Inferior parietal cortex (tissue), 1 donor: ENCODE measurements at regions not wholly inside any gene's neighbourhood (a gene's known extent, or its start where the extent isn't known, plus 50 kb on each side); places are given as distances from the start of the nearest gene placed in this dataset.

ENCODE experiments used
- DNase-seq: peaks from one replicate; pipeline ENCODE4 v3.0.0-alpha.2; 2016; ENCODE audit errors: extremely low spot score

DNA sequence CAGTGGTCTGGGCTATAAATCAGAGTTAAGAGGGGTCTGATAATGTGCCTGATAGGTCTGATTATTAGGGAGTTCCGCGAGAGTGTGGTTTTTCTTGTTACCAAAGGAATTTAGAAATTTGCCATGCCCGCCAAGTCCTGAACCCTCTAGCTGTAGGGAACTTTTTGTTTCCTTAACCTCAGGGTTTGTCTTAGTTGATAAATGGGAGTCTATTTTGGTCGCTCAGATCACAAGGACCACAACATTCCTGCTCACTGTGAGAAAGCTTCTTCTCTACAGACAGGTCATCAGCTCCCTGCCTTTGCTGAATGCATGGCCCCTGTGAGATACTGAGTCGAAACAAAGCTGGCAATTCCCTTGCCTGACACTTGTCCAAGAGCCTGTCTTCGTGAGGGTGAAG is 497.8 kb downstream of the HS3ST4 start:
- DNase-seq, result no peak

GRCh38 chr16:26194526-26194925 is 502.8 kb downstream of the HS3ST4 start:
- DNase-seq, result no peak

DNA sequence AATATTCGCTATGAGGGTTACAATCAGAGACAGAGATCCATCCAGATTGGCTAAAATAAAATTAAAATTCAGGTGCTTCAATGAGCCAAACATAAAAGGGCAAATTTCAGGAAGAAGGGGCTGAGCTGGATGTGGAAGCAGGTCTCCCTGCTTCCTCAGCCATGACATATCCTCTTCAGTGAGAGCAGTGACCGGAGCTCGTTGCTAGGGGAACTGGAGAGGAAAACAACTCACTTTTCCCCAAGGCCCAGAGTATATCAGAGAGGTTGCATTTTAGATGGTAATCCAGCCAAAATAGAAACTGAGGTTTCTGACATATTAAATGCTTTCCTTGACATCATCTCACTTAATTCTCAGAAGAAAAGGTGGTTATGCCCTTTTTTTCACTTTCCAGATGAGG is 503.5 kb downstream of the HS3ST4 start:
- no peak for DNase-seq

DNA sequence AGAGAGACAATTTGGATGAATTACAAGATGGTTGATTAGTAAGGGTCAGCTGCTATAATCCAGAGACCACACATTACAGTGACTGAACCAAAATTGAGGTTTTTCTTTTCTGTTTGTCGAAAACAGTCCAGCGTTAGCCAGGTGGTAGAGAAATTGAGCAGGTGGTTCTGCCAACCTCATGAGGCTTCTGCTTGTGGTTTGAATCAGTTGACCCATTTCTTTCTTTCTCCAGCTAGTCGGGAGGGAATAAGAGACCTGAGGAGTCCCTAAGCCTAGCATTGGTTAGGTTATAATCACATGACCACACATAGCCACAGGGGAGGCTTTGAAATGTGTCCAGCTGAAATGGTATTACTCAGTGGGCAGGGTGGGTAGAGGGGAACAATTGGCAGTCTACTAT is 504.6 kb downstream of the HS3ST4 start:
- no peak for DNase-seq

DNA sequence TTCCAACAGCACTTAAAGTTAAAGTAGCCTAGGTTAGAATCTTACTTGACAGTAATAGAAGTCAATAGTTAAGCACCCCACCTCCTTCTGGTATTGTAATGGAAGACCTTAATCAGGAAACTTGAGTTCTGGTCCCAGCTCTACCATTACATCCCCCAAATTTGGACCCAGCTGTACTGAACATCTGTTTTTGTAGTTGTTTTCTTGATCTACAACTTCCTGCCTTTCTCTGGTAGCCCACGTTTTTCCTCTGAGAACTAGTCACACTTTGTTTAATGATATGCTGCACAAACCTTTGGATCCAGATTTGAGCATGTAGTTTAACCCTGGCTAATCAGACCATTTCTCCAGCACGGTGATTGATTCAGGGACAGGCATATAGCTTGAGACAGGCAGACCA is 505.0 kb downstream of the HS3ST4 start:
- no peak for DNase-seq

GRCh38 chr16:26197707-26198106 is 505.9 kb downstream of the HS3ST4 start:
- DNase-seq, result no peak

DNA sequence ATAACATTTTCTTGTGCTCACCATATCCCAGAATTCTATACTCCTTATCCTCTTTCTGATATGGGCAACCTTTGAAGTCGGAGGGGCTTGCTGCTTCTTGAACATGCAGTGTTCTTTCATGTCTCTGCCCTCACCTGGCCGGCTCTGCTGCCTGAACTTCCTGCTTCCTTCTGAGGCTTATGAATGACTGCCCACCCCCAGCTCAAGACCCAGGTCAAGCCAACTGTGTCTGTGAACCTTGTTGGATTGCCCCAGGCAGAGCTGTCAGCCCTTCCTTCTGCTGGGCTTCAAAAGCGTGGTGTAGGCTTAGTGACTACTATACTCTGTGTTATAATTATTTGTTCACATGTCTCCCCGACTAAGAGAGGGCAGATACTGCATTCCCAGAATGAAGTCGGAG is 506.5 kb downstream of the HS3ST4 start:
- DNase-seq, result no peak

- DNase-seq, result no peak
These were observed 512.4 kb downstream of the HS3ST4 start for GRCh38 chr16:26204138-26204537.

DNA sequence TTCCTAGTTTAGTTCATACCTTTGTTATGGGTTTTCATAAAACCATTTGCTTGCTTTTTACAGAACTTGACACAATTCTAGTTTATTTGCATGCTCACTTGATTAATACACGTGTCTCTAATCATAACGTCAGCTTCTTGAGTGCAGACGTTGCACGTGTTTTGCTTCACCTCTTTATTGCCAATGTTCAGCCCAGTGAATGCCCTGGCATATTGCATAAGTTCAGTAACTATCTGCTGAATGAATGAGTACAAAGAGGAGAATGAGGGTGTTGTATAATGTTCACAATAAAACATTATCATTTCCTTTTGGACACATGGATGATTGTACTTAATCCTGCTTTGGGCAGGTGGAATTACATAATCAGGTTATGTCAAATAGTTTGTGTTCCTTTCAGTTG is 519.8 kb downstream of the HS3ST4 start:
- no peak for DNase-seq

- DNase-seq, result no peak
These were observed 520.8 kb downstream of the HS3ST4 start for GRCh38 chr16:26212599-26212998.

- no peak for DNase-seq
These were observed 522.9 kb downstream of the HS3ST4 start for GRCh38 chr16:26214581-26215174.

DNA sequence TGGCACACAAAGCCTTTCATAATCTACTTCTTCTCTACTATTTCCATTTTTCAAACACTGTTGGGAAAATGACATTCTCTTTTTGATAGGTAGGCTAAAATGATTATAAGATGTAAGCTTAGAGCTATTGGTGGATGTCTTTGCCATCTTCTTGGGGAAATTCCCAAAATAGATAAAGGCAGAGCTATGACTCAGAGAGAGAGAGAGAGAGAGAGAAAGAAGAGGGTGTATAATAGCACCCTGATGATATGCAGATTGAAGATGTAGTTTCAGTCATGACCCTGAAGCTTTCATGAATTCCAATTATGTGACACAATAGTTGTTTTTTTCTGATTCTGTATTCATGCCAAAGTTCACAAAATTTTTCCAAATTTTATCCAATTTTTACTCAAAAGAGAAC is 529.1 kb downstream of the HS3ST4 start:
- DNase-seq, result no peak

DNA sequence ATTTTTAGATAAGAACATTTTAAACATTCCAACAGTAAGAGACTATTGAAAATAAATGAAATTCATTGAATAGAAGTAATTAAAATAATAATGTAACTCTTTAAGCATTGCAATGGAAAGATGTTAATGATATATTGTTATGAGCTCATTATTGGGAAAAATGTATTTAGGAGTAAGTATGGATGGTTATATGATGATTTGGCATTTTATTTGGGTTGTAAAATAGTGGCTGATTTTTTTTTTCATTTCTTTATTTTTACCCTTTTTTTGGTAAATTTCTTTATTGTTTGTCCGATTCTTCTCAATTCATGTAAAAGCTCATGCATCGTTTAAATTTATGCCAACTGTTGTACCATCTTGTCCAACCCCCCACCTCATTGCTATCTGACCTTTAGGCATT is 539.9 kb downstream of the HS3ST4 start:
- no peak for DNase-seq

DNA sequence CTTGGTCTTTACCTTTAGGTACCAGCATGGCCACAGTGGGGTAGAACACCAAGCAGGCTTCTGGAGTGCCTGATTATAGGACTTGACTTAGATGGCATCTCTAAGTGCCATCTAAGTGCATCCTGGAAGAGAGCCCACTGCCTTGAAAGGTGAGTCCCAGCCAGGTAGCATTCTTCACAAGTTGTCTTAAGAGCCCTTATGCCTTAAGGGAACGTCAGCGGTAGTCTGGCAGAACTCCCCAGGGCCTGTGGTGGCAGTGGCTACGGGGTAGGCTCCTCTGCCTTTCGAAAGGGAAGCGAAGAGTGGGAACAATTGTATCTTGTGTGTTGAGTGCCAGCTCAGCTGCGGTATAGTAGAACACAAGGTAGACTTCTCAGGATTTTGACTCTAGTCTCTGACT is 549.0 kb downstream of the HS3ST4 start:
- no peak for DNase-seq

GRCh38 chr16:26247063-26247462 is 555.3 kb downstream of the HS3ST4 start:
- DNase-seq, result no peak

- DNase-seq, result no peak
These were observed 560.8 kb downstream of the HS3ST4 start for GRCh38 chr16:26252598-26252997.

GRCh38 chr16:26261621-26262020 is 569.9 kb downstream of the HS3ST4 start:
- DNase-seq, result no peak

DNA sequence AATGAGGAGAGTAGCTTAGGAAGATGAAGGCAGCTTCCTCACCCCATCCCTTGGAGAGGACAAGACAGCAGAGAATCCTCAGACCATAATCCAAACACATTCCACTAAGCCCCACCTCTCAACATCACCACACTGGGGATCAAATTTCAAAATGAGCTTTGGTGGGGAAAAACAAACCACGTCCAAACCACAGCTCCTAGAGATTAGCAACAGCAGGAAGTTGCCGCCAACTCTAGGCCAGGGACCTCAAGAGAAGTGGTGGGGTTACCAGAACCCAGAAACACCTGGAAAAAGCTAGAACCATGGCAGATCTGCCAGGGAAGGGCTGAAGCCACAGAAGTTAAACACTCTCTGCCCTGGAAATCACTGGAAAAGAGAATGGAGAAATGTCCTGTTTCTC is 571.6 kb downstream of the HS3ST4 start:
- DNase-seq, result no peak

- no peak for DNase-seq
These were observed 575.9 kb downstream of the HS3ST4 start for GRCh38 chr16:26267641-26268040.

- no peak for DNase-seq
These were observed 577.9 kb downstream of the HS3ST4 start for GRCh38 chr16:26269673-26270072.

GRCh38 chr16:26273607-26274006 is 581.8 kb downstream of the HS3ST4 start:
- DNase-seq, result no peak

GRCh38 chr16:26275021-26275590 is 583.3 kb downstream of the HS3ST4 start:
- DNase-seq, result no peak

DNA sequence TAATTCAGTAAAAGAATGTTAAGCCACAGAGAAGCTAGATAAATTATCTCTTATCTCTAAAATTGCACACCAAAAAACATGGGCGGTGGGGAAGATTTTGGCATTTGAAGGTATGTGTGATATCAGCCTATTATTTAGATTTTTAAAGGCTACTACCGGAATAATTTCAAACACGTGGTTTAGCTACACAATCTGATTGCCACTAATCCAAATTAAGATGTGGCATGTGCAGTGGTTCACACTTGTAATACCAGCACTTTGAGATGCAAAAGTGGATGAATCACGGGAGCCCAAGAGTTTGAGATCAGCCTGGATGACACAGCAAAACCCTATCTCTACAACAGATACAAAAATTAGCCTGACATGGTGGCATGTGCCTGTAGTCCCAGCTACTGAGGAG is 584.5 kb downstream of the HS3ST4 start:
- DNase-seq, result no peak
